Cardiac fibroblast (primary cell): ENCODE measurements at regions not wholly inside any gene's neighbourhood (a gene's known extent, or its start where the extent isn't known, plus 50 kb on each side); places are given as distances from the start of the nearest gene placed in this dataset.
A peak's percentile ranks its signal among the peaks of the same experiment; 100 is the strongest.

Experiments
- DNase-seq, 2 donors: peaks; one replicate each; pipeline versions ENCODE4 v3.0.0 to v3.0.0-alpha.2; 2010; ENCODE audit warnings: low read depth in 2 of 2
- H3K4me3 ChIP-seq, 2 donors: replicated peaks in 1 of 2; 1 replicate in 1 of 2; 2 replicates in 1 of 2; pipeline ENCODE4 v1.5.1; 2011; ENCODE audit warnings: low read depth in 2 of 2, low read length in 2 of 2, mild to moderate bottlenecking in 2 of 2, moderate library complexity in 1 of 2
- TF ChIP-seq, protein P1 (sequence below): IDR thresholded peaks from one replicate; pipeline ENCODE4 v1.5.1; 2011; ENCODE audit warnings: low read depth, mild to moderate bottlenecking, low read length, inconsistent platforms

DNA sequence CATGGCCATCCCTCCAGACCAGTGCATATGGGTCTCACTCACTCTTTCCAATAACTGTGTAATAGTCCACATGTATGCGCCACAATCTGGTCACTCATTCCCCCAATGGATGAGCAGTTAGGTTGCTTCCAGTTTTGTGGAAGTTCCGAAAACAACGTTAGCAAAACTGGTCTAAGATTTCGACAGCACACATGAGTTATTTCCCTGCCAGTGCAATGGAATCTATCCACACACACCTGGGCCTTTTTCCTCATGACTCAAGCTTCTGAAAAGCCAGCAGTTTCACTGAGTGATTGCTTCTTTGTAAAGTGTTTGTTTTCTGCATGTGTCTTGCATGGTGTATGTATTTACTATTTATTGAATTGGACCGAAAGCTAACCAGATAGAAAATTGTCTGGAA is 58.8 kb upstream of the FHIP2A start:
- no peak for DNase-seq
- TF ChIP-seq, protein P1, sequence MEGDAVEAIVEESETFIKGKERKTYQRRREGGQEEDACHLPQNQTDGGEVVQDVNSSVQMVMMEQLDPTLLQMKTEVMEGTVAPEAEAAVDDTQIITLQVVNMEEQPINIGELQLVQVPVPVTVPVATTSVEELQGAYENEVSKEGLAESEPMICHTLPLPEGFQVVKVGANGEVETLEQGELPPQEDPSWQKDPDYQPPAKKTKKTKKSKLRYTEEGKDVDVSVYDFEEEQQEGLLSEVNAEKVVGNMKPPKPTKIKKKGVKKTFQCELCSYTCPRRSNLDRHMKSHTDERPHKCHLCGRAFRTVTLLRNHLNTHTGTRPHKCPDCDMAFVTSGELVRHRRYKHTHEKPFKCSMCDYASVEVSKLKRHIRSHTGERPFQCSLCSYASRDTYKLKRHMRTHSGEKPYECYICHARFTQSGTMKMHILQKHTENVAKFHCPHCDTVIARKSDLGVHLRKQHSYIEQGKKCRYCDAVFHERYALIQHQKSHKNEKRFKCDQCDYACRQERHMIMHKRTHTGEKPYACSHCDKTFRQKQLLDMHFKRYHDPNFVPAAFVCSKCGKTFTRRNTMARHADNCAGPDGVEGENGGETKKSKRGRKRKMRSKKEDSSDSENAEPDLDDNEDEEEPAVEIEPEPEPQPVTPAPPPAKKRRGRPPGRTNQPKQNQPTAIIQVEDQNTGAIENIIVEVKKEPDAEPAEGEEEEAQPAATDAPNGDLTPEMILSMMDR = no peak
- no peak overlapping the region for H3K4me3 ChIP-seq

DNA sequence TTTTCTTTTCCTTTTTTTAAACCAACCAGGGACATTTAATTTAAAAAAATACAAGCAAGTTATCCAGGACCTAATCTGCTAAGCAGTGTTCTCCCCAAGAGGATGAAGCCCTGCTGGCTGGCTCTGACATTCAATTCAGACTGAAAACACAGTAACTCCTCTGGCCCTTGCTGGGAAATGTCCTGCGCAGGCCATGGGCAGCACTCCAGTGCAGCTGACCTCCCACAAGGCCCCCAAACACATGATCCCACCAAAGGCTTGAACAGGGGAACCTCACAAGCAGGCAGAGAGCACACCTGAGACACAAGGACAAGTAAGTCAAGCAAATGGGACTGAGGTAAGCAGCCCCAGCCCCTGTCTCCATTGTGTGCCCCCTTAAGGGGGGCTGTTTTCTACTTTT is 56.9 kb upstream of the FHIP2A start:
- no peak for DNase-seq
- H3K4me3 ChIP-seq = no peak overlapping the region
- TF ChIP-seq, protein P1 = no peak

DNA sequence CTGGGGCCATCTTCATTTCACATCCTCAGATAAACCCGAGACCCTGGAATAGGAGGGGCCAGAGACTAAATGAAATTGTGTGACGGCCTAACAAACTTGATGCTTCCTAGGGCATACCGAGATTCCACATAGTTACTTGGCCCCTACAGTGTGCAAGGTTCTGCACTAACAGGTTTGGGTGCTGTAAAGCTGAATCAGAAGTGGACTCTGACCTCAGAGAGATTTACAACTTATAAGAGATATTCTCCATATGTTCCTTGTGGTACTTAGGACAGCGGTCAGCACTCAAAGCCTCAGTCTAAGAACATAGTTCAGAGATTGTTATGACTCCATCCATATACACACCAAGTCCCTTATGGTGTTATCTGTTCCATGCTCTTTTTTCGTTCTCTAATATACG is 55.1 kb upstream of the FHIP2A start:
- no peak overlapping the region for H3K4me3 ChIP-seq
- DNase-seq = no peak
- TF ChIP-seq, protein P1 = no peak

DNA sequence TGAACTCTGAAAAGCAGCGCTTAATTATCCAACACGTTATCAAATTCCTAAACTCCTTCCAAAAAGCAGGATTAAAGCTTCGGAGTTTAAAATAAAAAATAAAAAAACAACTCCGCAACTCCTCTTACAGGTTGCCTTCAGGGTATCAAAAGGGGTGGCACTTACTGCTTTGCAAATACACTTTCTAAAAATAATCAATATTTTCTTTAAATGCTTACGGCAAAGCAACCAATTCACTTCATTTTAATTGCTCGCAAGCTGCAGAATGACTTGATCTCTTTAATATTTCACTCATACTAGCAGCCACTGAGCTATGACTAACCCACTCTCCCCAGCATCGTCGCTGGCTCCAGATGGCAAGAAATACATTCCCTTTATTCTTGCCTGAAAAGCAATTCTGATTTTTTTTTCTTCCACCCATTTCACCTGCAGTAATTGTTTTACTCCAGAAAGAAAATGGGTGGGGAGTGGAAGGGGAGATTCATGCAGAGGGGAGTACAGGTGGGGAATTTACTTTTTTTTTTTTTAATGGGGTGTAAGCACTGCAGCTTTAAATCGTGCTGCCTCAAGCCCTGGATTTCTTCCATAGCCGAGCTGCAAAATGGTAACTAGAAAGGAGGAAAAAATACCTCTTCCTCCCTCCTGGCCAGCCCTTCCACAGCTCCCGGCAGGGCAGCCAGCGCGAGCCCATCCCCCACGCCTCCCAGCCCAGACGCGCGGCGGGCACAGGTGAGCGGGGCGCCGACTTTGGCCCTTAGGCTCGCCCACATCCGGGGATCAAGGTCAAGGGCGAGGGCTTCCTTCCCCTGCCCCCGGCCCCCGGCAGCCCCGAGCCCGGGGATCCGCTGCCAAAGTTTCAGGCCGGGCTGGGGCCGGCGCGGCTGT is 54.2 kb upstream of the FHIP2A start:
- peak overlapping the region; percentile 38 to 50 for H3K4me3 ChIP-seq
- TF ChIP-seq, protein P1 = no peak
- peak; percentile 16 to 59 for DNase-seq

DNA sequence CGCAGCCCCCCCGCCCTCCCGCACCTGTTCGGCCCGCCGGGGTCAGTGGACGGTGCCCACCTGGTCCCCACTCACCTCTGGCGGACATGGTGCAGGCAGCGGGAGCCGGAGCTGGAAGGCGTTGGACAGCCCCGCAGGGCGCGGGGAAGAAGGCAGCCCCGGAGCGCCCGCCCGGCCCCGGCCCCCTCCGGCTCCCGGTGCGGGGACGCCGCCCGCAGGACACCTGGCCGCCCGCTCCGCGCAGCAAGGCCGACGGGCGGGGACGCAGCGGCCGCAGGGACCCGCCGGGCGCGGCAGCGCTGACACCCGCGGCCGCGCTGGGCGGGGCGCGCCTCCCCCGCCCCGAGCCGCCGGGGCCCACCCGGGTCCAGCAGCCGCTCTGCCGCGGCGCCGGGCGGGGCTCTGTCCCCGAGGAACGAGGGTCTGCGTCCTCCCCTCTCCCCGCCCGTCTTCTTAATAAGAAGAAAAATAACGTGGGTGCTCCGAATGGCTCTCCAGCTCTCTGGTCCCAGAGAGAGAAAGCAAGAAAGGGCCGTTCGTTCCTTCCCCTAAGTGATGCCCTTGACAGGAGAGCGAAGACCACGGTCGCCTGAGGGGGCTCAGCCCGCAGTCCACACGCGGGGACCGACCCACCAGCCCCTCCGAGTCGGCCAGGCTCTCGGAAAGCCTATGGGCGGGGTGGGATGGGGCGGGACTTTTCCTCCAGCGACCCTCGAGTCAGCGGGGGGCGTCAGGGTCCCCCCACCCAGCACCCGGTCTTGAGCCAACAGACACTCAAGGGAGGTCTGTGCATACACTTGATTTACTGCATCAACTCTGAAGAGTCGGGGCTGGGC is 53.4 kb upstream of the FHIP2A start:
- no peak for DNase-seq
- TF ChIP-seq, protein P1 = no peak
- H3K4me3 ChIP-seq = peak overlapping the region; percentile 38 to 50

DNA sequence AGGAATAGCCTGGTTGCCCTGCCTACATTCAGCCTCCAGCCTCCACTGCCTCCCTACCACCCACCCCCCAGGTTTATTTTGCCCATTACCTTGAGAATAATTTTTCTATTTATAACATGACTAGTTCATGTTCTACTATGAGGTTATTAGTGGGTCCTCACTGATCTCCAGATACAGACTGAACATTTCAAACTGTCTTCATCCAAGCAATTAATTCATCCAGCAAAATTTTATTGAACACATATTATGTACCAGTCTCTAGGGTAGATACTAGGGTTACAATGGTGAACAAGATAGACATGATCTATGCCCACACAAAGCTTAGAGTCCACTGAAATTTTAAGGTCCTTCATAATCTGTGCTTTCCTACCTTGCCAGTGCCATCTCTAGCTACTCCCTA is 51.6 kb upstream of the FHIP2A start:
- H3K4me3 ChIP-seq = no peak overlapping the region
- DNase-seq = no peak
- TF ChIP-seq, protein P1 = no peak
